Smooth muscle cell (in vitro differentiated cells): ENCODE measurements at regions not wholly inside any gene's neighbourhood (a gene's known extent, or its start where the extent isn't known, plus 50 kb on each side); places are given as distances from the start of the nearest gene placed in this dataset.

Experiments used
- DNase-seq: peaks from one replicate; lab custom pipeline; 2025; ENCODE audit not compliant: unreplicated experiment; lab: John Stamatoyannopoulos, UW
- H2AFZ ChIP-seq: fragments of 200-600 bp; sonication (generic); 2 replicates; pipeline ENCODE4 v1.6.0; 2016; ENCODE audit warnings: antibody characterized with exemption, low read depth, mild to moderate bottlenecking
- H3F3A ChIP-seq: fragments of 200-600 bp; sonication (generic); 2 replicates; pipeline ENCODE4 v1.6.0; 2017; ENCODE audit warnings: antibody characterized with exemption, low read depth
- H3K27ac ChIP-seq: fragments of 200-600 bp; sonication (generic); 2 replicates; pipeline ENCODE4 v1.5.1; 2016; ENCODE audit warnings: low read depth, mild to moderate bottlenecking
- H3K27me3 ChIP-seq: fragments of 200-600 bp; sonication (generic); 2 replicates; pipeline ENCODE4 v1.6.1; 2016; ENCODE audit warnings: low read depth, mild to moderate bottlenecking
- H3K36me3 ChIP-seq: fragments of 200-600 bp; sonication (generic); 2 replicates; pipeline ENCODE4 v1.5.1; 2016; ENCODE audit warnings: low read depth
- H3K4me1 ChIP-seq: fragments of 200-600 bp; sonication (generic); 2 replicates; pipeline ENCODE4 v1.5.1; 2016; ENCODE audit warnings: low read depth
- H3K4me2 ChIP-seq: fragments of 200-600 bp; sonication (generic); 2 replicates; pipeline ENCODE4 v1.6.0; 2016; ENCODE audit warnings: mild to moderate bottlenecking
- H3K4me3 ChIP-seq: fragments of 200-600 bp; sonication (generic); 2 replicates; pipeline ENCODE4 v1.5.1; 2016; ENCODE audit warnings: mild to moderate bottlenecking
- H3K79me2 ChIP-seq: fragments of 200-600 bp; sonication (generic); 2 replicates; pipeline ENCODE4 v1.6.0; 2016; ENCODE audit warnings: low read depth, mild to moderate bottlenecking
- H3K9ac ChIP-seq: fragments of 200-600 bp; sonication (generic); 2 replicates; pipeline ENCODE4 v1.6.0; 2016; ENCODE audit warnings: low read depth
- H3K9me3 ChIP-seq: fragments of 200-600 bp; sonication (generic); replicated peaks from 2 replicates; pipeline ENCODE4 v1.5.1; 2016; ENCODE audit warnings: low read depth
- H4K20me1 ChIP-seq: fragments of 200-600 bp; sonication (generic); 2 replicates; pipeline ENCODE4 v1.6.0; 2016; ENCODE audit warnings: low read depth
- WGBS: methylation state at CpG from one replicate; pipeline ENCODE4 v1.1.7; 2016; ENCODE audit warnings: low lambda C conversion rate; 5-methylcytosine and 5-hydroxymethylcytosine counted together
- TF ChIP-seq, protein P1 (sequence below): fragments of 200-600 bp; sonication (generic); IDR thresholded peaks from 2 replicates; pipeline ENCODE4 v1.5.1; 2017; ENCODE audit warnings: borderline replicate concordance, mild to moderate bottlenecking, antibody characterized with exemption; ENCODE audit not compliant: insufficient read depth, poor library complexity, severe bottlenecking

DNA sequence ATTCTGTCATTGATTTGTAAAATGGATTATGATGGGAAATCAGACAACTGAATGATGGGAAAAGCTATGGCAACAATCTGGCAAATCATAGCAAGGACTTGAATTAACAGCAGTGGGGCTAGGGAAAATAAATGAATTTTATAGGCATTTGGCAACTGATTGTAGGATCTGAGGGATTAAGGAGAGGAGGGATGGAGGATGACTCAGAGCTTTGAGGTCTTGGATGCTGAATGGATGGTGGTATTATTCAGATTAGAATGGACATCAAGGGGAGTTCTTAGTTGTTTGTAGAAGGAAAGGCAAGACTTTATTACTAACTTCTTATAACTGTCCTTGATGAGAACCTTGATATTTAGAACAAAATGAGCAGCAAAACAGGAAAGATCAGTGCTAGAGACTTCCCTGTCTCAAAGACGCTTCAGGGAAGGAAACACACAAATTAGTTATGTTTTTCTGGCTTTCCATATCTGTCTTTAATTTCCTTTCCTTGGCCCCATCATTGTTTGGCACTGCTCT lies 51.4 kb upstream of the HHIP start:
- H3K79me2 ChIP-seq: no peaks in the 10 kb centered on the region
- no peaks in the 10 kb centered on the region for H3K36me3 ChIP-seq
- no peak overlapping the region for H3K27ac ChIP-seq
- H3K4me2 ChIP-seq: peak overlapping the region; percentile 24
- TF ChIP-seq, protein P1, sequence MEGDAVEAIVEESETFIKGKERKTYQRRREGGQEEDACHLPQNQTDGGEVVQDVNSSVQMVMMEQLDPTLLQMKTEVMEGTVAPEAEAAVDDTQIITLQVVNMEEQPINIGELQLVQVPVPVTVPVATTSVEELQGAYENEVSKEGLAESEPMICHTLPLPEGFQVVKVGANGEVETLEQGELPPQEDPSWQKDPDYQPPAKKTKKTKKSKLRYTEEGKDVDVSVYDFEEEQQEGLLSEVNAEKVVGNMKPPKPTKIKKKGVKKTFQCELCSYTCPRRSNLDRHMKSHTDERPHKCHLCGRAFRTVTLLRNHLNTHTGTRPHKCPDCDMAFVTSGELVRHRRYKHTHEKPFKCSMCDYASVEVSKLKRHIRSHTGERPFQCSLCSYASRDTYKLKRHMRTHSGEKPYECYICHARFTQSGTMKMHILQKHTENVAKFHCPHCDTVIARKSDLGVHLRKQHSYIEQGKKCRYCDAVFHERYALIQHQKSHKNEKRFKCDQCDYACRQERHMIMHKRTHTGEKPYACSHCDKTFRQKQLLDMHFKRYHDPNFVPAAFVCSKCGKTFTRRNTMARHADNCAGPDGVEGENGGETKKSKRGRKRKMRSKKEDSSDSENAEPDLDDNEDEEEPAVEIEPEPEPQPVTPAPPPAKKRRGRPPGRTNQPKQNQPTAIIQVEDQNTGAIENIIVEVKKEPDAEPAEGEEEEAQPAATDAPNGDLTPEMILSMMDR: no peak
- no peaks in the 10 kb centered on the region for H3F3A ChIP-seq
- H3K9me3 ChIP-seq: no peaks in the 10 kb centered on the region
- no peak overlapping the region for H3K4me3 ChIP-seq
- H4K20me1 ChIP-seq: no peaks in the 10 kb centered on the region
- WGBS: 31% methylated on average over 1 of the region's 1 CpG
- H2AFZ ChIP-seq: no peak overlapping the region
- DNase-seq: no peak
- H3K27me3 ChIP-seq: no peaks in the 10 kb centered on the region
- no peaks in the 10 kb centered on the region for H3K4me1 ChIP-seq
- H3K9ac ChIP-seq: no peak overlapping the region

- Histone ChIP-seq H3K9ac (no peak overlapping the region), H3K27ac (no peak overlapping the region), H3K9me3 (no peaks in the 10 kb centered on the region), H3K4me2 (no peak overlapping the region), H3K4me1 (no peaks in the 10 kb centered on the region), H3K4me3 (no peak overlapping the region), H3K79me2 (no peaks in the 10 kb centered on the region), H3K27me3 (no peaks in the 10 kb centered on the region), H2AFZ (no peak overlapping the region), H3F3A (no peaks in the 10 kb centered on the region), H3K36me3 (no peaks in the 10 kb centered on the region), H4K20me1 (no peaks in the 10 kb centered on the region)
- DNase-seq: no peak
- WGBS: 89% methylated on average over 3 of the region's 3 CpGs
- TF ChIP-seq, protein P1: no peak
Observed at GRCh38 chr4:144595681-144596080, 50.3 kb upstream of the HHIP start.
